Activated naive CD4-positive, alpha-beta T cell treated with anti-CD3 and anti-CD28 coated beads, Interleukin-2, amount 10 ng/mL, durations not matched to agents 7 days and 5 days (primary cell): ENCODE measurements at regions not wholly inside any gene's neighbourhood (a gene's known extent, or its start where the extent isn't known, plus 50 kb on each side); places are given as distances from the start of the nearest gene placed in this dataset.

Source experiments
- CTCF ChIA-PET: fragments of 350-600 bp; sonication (Branson Sonifier 250); formaldehyde crosslinking; loops from one replicate; lab custom pipeline; 2021; ENCODE audit warnings: antibody characterized with exemption; lab: Charles Lee
- DNase-seq: peaks from one replicate; pipeline ENCODE4 v3.0.0-alpha.2; 2020
- H3K27ac Mint-ChIP-seq: one replicate; pipeline ENCODE4 v1.8.0; 2021; ENCODE audit warnings: mild to moderate bottlenecking, moderate library complexity, mixed read lengths
- H3K27me3 Mint-ChIP-seq: one replicate; pipeline ENCODE4 v1.8.0; 2021; ENCODE audit warnings: mild to moderate bottlenecking, mixed read lengths
- H3K36me3 Mint-ChIP-seq: one replicate; pipeline ENCODE4 v1.8.0; 2021; ENCODE audit warnings: mixed read lengths
- H3K4me1 Mint-ChIP-seq: one replicate; pipeline ENCODE4 v1.8.0; 2021; ENCODE audit warnings: mixed read lengths
- H3K4me3 Mint-ChIP-seq: one replicate; pipeline ENCODE4 v1.8.0; 2021; ENCODE audit warnings: mild to moderate bottlenecking, moderate library complexity, mixed read lengths
- H3K9me3 Mint-ChIP-seq: one replicate; pipeline ENCODE4 v1.8.0; 2021; ENCODE audit warnings: mixed read lengths

- no peaks in the 10 kb centered on the region for H3K4me1 Mint-ChIP-seq
- no peaks in the 10 kb centered on the region for H3K36me3 Mint-ChIP-seq
- no peak overlapping the region for H3K4me3 Mint-ChIP-seq
- CTCF ChIA-PET = no interaction called here
- H3K27ac Mint-ChIP-seq = no peak overlapping the region
- no peaks in the 10 kb centered on the region for H3K27me3 Mint-ChIP-seq
- DNase-seq = no peak
- no peaks in the 10 kb centered on the region for H3K9me3 Mint-ChIP-seq
Observed at GRCh38 chr2:2840681-2841300, 509.7 kb upstream of the MYT1L start.

GRCh38 chr2:2839782-2840531 lies 508.9 kb upstream of the MYT1L start:
- CTCF ChIA-PET = no interaction called here
- Mint-ChIP-seq H3K4me3 (no peak overlapping the region), H3K27ac (no peak overlapping the region), H3K4me1 (no peaks in the 10 kb centered on the region), H3K36me3 (no peaks in the 10 kb centered on the region), H3K27me3 (no peaks in the 10 kb centered on the region), H3K9me3 (no peaks in the 10 kb centered on the region)
- no peak for DNase-seq

- Mint-ChIP-seq H3K9me3 (no peaks in the 10 kb centered on the region), H3K4me1 (no peaks in the 10 kb centered on the region), H3K4me3 (no peak overlapping the region), H3K36me3 (no peaks in the 10 kb centered on the region), H3K27ac (no peak overlapping the region), H3K27me3 (no peaks in the 10 kb centered on the region)
- CTCF ChIA-PET = no interaction called here
- DNase-seq = no peak
Observed at GRCh38 chr2:2839393-2839781, 508.3 kb upstream of the MYT1L start.

GRCh38 chr2:2838548-2838845 lies 507.4 kb upstream of the MYT1L start:
- Mint-ChIP-seq H3K27ac (no peak overlapping the region), H3K9me3 (no peaks in the 10 kb centered on the region), H3K36me3 (no peaks in the 10 kb centered on the region), H3K4me1 (no peaks in the 10 kb centered on the region), H3K27me3 (no peaks in the 10 kb centered on the region), H3K4me3 (no peak overlapping the region)
- CTCF ChIA-PET = no interaction called here
- no peak for DNase-seq

GRCh38 chr2:2837746-2838547 lies 506.9 kb upstream of the MYT1L start:
- CTCF ChIA-PET = no interaction called here
- no peaks in the 10 kb centered on the region for H3K27me3 Mint-ChIP-seq
- no peaks in the 10 kb centered on the region for H3K9me3 Mint-ChIP-seq
- no peak overlapping the region for H3K27ac Mint-ChIP-seq
- no peaks in the 10 kb centered on the region for H3K36me3 Mint-ChIP-seq
- H3K4me3 Mint-ChIP-seq = no peak overlapping the region
- DNase-seq = no peak
- H3K4me1 Mint-ChIP-seq = no peaks in the 10 kb centered on the region

GRCh38 chr2:2836343-2837070 lies 505.4 kb upstream of the MYT1L start:
- Mint-ChIP-seq H3K9me3 (no peaks in the 10 kb centered on the region), H3K27ac (no peak overlapping the region), H3K4me3 (no peak overlapping the region), H3K4me1 (no peaks in the 10 kb centered on the region), H3K36me3 (no peaks in the 10 kb centered on the region), H3K27me3 (no peaks in the 10 kb centered on the region)
- CTCF ChIA-PET = no interaction called here
- no peak for DNase-seq

GRCh38 chr2:2834516-2835254 lies 503.6 kb upstream of the MYT1L start:
- Mint-ChIP-seq H3K4me1 (no peaks in the 10 kb centered on the region), H3K36me3 (no peaks in the 10 kb centered on the region), H3K9me3 (no peaks in the 10 kb centered on the region), H3K4me3 (no peak overlapping the region), H3K27me3 (no peaks in the 10 kb centered on the region), H3K27ac (no peak overlapping the region)
- no peak for DNase-seq
- CTCF ChIA-PET = no interaction called here

- Mint-ChIP-seq H3K9me3 (no peaks in the 10 kb centered on the region), H3K4me1 (no peaks in the 10 kb centered on the region), H3K27ac (no peak overlapping the region), H3K4me3 (no peak overlapping the region), H3K27me3 (no peaks in the 10 kb centered on the region), H3K36me3 (no peaks in the 10 kb centered on the region)
- CTCF ChIA-PET = no interaction called here
- no peak for DNase-seq
Observed at GRCh38 chr2:2834105-2834504, 503.0 kb upstream of the MYT1L start.

GRCh38 chr2:2832657-2833056 lies 501.6 kb upstream of the MYT1L start:
- no peak for DNase-seq
- Mint-ChIP-seq H3K36me3 (no peaks in the 10 kb centered on the region), H3K27me3 (no peaks in the 10 kb centered on the region), H3K27ac (no peak overlapping the region), H3K9me3 (no peaks in the 10 kb centered on the region), H3K4me3 (no peak overlapping the region), H3K4me1 (no peaks in the 10 kb centered on the region)
- CTCF ChIA-PET = interaction anchor here (0.6 kb wide), 1 partner anchor 873 kb away, joined by 3 read pairs; no protein-coding TSS in a partner anchor

GRCh38 chr2:2831633-2832032 lies 500.6 kb upstream of the MYT1L start:
- Mint-ChIP-seq H3K36me3 (no peaks in the 10 kb centered on the region), H3K4me1 (no peaks in the 10 kb centered on the region), H3K27me3 (no peaks in the 10 kb centered on the region), H3K9me3 (no peaks in the 10 kb centered on the region), H3K27ac (no peak overlapping the region), H3K4me3 (no peak overlapping the region)
- CTCF ChIA-PET = no interaction called here
- DNase-seq = no peak

GRCh38 chr2:2830576-2830975 lies 499.5 kb upstream of the MYT1L start:
- H3K36me3 Mint-ChIP-seq = no peaks in the 10 kb centered on the region
- H3K27me3 Mint-ChIP-seq = no peaks in the 10 kb centered on the region
- no peaks in the 10 kb centered on the region for H3K4me1 Mint-ChIP-seq
- no peaks in the 10 kb centered on the region for H3K9me3 Mint-ChIP-seq
- H3K4me3 Mint-ChIP-seq = no peak overlapping the region
- CTCF ChIA-PET = no interaction called here
- DNase-seq = no peak
- no peak overlapping the region for H3K27ac Mint-ChIP-seq

- CTCF ChIA-PET = no interaction called here
Observed at GRCh38 chr2:2828774-2829368, 497.8 kb upstream of the MYT1L start.

GRCh38 chr2:2827761-2828221 lies 496.7 kb upstream of the MYT1L start:
- H3K27ac Mint-ChIP-seq = no peak overlapping the region
- no peak overlapping the region for H3K4me3 Mint-ChIP-seq
- no peaks in the 10 kb centered on the region for H3K9me3 Mint-ChIP-seq
- no peaks in the 10 kb centered on the region for H3K4me1 Mint-ChIP-seq
- no peak for DNase-seq
- H3K27me3 Mint-ChIP-seq = no peaks in the 10 kb centered on the region
- no peaks in the 10 kb centered on the region for H3K36me3 Mint-ChIP-seq
- CTCF ChIA-PET = no interaction called here

More at GRCh38 chr2:2828774-2829368, 497.8 kb upstream of the MYT1L start:
- H3K36me3 Mint-ChIP-seq = no peaks in the 10 kb centered on the region
- no peak overlapping the region for H3K27ac Mint-ChIP-seq
- no peak overlapping the region for H3K4me3 Mint-ChIP-seq
- DNase-seq = no peak
- no peaks in the 10 kb centered on the region for H3K4me1 Mint-ChIP-seq
- H3K27me3 Mint-ChIP-seq = no peaks in the 10 kb centered on the region
- no peaks in the 10 kb centered on the region for H3K9me3 Mint-ChIP-seq
